CD4-positive, alpha-beta T cell (primary cell): ENCODE measurements at regions not wholly inside any gene's neighbourhood (a gene's known extent, or its start where the extent isn't known, plus 50 kb on each side); places are given as distances from the start of the nearest gene placed in this dataset.

Experiments
- ATAC-seq: fragments of 200-7000 bp; cut with Tn5 transposase; one replicate; pipeline ENCODE4 v1.10.0; 2022; ENCODE audit warnings: mild to moderate bottlenecking; ENCODE audit not compliant: poor library complexity
- CTCF ChIA-PET: fragments of 350-600 bp; sonication (Branson Sonifier 250); formaldehyde crosslinking; loops from one replicate; lab custom pipeline; 2021; ENCODE audit warnings: antibody characterized with exemption, inconsistent platforms; lab: Charles Lee
- POLR2A ChIA-PET: fragments of 350-600 bp; sonication (Branson Sonifier 250); formaldehyde crosslinking; loops from one replicate; lab custom pipeline; 2021; ENCODE audit warnings: antibody characterized with exemption, inconsistent platforms; lab: Charles Lee
- DNase-seq, 14 experiments: peaks; one replicate each; pipeline ENCODE4 v3.0.0-alpha.2; 2013 to 2020; ENCODE audit warnings: mixed read lengths in 2 of 14
- H3K27ac ChIP-seq, 2 donors: one replicate each; pipeline versions ENCODE4 v1.5.1 to v1.7.0; 2013; ENCODE audit warnings: low read length in 2 of 2, low read depth in 1 of 2, mild to moderate bottlenecking in 1 of 2
- H3K27me3 ChIP-seq, 2 experiments: 1 replicate in 1 of 2; 2 replicates in 1 of 2; pipeline versions ENCODE4 v1.6.1 to v1.7.0; 2013; ENCODE audit warnings: low read length in 2 of 2, control low read depth in 1 of 2, mild to moderate bottlenecking in 1 of 2, moderate library complexity in 1 of 2; ENCODE audit not compliant: insufficient read depth in 2 of 2, control insufficient read depth in 1 of 2
- H3K36me3 ChIP-seq: one replicate; pipeline ENCODE4 v1.6.1; 2013; ENCODE audit warnings: low read length, control low read depth; ENCODE audit not compliant: insufficient read depth
- H3K4me1 ChIP-seq: one replicate; pipeline ENCODE4 v1.6.1; 2013; ENCODE audit warnings: low read length, control low read depth; ENCODE audit not compliant: insufficient read depth
- H3K4me3 ChIP-seq: one replicate; pipeline ENCODE4 v1.5.1; 2013; ENCODE audit warnings: mild to moderate bottlenecking, low read length, moderate library complexity
- H3K9me3 ChIP-seq, 2 experiments: 1 replicate in 1 of 2; 2 replicates in 1 of 2; pipeline versions ENCODE4 v1.6.1 to v1.7.0; 2013; ENCODE audit warnings: low read length in 2 of 2, mild to moderate bottlenecking in 2 of 2, control low read depth in 1 of 2, moderate library complexity in 1 of 2; ENCODE audit not compliant: control insufficient read depth in 1 of 2, insufficient read depth in 1 of 2
- H3K27ac Mint-ChIP-seq: one replicate; pipeline ENCODE4 v1.8.0; 2020; ENCODE audit warnings: mixed read lengths
- H3K27me3 Mint-ChIP-seq: one replicate; pipeline ENCODE4 v1.8.0; 2021; ENCODE audit warnings: mixed read lengths
- H3K36me3 Mint-ChIP-seq: one replicate; pipeline ENCODE4 v1.8.0; 2021; ENCODE audit warnings: low read depth, mixed read lengths
- H3K4me1 Mint-ChIP-seq: one replicate; pipeline ENCODE4 v1.8.0; 2021; ENCODE audit warnings: low read depth, mixed read lengths
- H3K4me3 Mint-ChIP-seq: one replicate; pipeline ENCODE4 v1.8.0; 2020; ENCODE audit warnings: mild to moderate bottlenecking, mixed read lengths
- H3K9me3 Mint-ChIP-seq: one replicate; pipeline ENCODE4 v1.8.0; 2020; ENCODE audit warnings: mixed read lengths
- CTCF ChIP-seq: fragments of 200-600 bp; IDR thresholded peaks from one replicate; pipeline ENCODE4 v1.8.0; 2022; ENCODE audit warnings: antibody characterized with exemption, mild to moderate bottlenecking
- intact Hi-C, 2 experiments: fragments of 100-400 bp; cut with DNase I in 1 of 2; cut with micrococcal nuclease in 1 of 2; formaldehyde crosslinking; loops; one replicate each; pipeline versions ENCODE4 v1.15.1 to v1.9.0; 2023 to 2025; cut with DNase I, micrococcal nuclease

DNA sequence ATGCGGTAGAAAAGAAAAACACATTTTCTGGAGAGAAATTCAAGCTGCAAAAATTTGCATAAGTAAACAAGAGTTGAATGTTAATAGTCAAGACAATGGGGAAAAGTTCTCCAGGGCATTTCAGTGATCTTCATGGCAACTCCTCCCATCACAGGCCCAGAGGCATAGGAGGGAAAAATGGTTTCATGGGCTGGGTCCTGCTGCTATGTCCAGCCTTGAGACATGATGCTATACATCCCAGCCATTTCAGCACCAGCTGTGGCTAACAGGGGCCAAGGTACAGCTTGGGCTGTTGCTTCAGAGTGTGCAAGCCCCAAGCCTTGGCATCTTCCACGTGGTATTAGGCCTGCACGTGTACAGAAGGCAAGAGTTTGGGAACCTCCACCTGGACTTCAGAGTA, 118.6 kb upstream of the DLGAP1 start:
- CTCF ChIA-PET, result no interaction called here

GRCh38 chr18:4557502-4557901, 102.4 kb upstream of the DLGAP1 start:
- Mint-ChIP-seq H3K36me3 (no peaks in the 10 kb centered on the region), H3K4me3 (no peak overlapping the region), H3K27me3 (no peaks in the 10 kb centered on the region), H3K27ac (no peak overlapping the region), H3K4me1 (no peaks in the 10 kb centered on the region), H3K9me3 (peaks cover 12% of the 10 kb centered on the region)
- no peak for DNase-seq
- intact Hi-C loops, result no loop called here
- ATAC-seq, result no peak
- Histone ChIP-seq H3K27me3 (no peaks in the 10 kb centered on the region), H3K27ac (no peak overlapping the region), H3K36me3 (no peaks in the 10 kb centered on the region), H3K9me3 (peaks cover 0 to 3% of the 10 kb centered on the region in 2 experiments), H3K4me3 (no peak overlapping the region), H3K4me1 (no peaks in the 10 kb centered on the region)
- ChIA-PET POLR2A (no interaction called here), CTCF (no interaction called here)
- TF ChIP-seq CTCF, result no peak

More for the DNA sequence above, 118.6 kb upstream of the DLGAP1 start:
- Mint-ChIP-seq H3K4me1 (no peaks in the 10 kb centered on the region), H3K4me3 (no peak overlapping the region), H3K9me3 (peaks cover 35% of the 10 kb centered on the region), H3K27me3 (no peaks in the 10 kb centered on the region), H3K36me3 (no peaks in the 10 kb centered on the region), H3K27ac (no peak overlapping the region)
- intact Hi-C loops, result no loop called here
- Histone ChIP-seq H3K4me3 (no peak overlapping the region), H3K27me3 (no peaks in the 10 kb centered on the region), H3K36me3 (no peaks in the 10 kb centered on the region), H3K9me3 (peaks cover 17% of the 10 kb centered on the region in 2 experiments), H3K4me1 (no peaks in the 10 kb centered on the region), H3K27ac (no peak overlapping the region)
- TF ChIP-seq CTCF, result no peak
- ATAC-seq (no peak), DNase-seq (no peak)
- POLR2A ChIA-PET, result no interaction called here

DNA sequence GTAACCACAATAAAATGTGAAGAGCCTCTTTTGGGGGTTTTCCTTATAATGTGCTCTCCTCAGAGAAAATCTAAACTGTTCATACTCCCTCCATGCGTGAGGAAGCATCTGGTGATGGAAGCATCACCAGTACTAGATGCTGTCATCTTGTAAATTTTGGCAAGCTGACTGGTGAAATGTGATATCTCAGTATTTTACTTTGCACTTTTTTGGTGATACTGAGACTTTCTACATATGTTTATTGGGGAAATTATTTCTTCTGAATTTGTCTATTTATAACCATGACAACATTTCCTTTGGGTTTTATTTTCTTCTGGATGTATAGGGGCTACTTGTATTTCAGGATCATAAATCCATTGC, 95.9 kb upstream of the DLGAP1 start:
- ATAC-seq, result no peak
- no peak for TF ChIP-seq CTCF
- H3K4me3 ChIP-seq, result no peak overlapping the region
- ChIA-PET CTCF (no interaction called here), POLR2A (no interaction called here)
- no peak overlapping the region for H3K27ac Mint-ChIP-seq
- intact Hi-C loops, result no loop called here
- H3K36me3 Mint-ChIP-seq, result no peaks in the 10 kb centered on the region
- H3K9me3 Mint-ChIP-seq, result no peaks in the 10 kb centered on the region
- no peak overlapping the region for H3K4me3 Mint-ChIP-seq
- H3K9me3 ChIP-seq, result peaks cover 0 to 3% of the 10 kb centered on the region in 2 experiments
- no peaks in the 10 kb centered on the region for H3K27me3 ChIP-seq
- no peaks in the 10 kb centered on the region for H3K4me1 Mint-ChIP-seq
- no peaks in the 10 kb centered on the region for H3K4me1 ChIP-seq
- no peak for DNase-seq
- no peak overlapping the region for H3K27ac ChIP-seq
- no peaks in the 10 kb centered on the region for H3K36me3 ChIP-seq
- no peaks in the 10 kb centered on the region for H3K27me3 Mint-ChIP-seq
